ENCODE measurements at regions not wholly inside any gene's neighbourhood (a gene's known extent, or its start where the extent isn't known, plus 50 kb on each side); places are given as distances from the start of the nearest gene placed in this dataset.

GRCh38 chr4:36737691-36738090, 456.3 kb downstream of the DTHD1 start:
- no peaks in the 10 kb centered on the region for H3K9me3 ChIP-seq (ENCODE audit: control insufficient read depth, low read length)
- no peaks in the 10 kb centered on the region for H3K27me3 ChIP-seq (replicated peaks; ENCODE audit: control insufficient read depth, insufficient read depth, low read length, poor library complexity, severe bottlenecking)
- H3K4me3 ChIP-seq (ENCODE audit: insufficient read depth, low read depth, low read length, poor library complexity, severe bottlenecking): no peak overlapping the region
- no peak overlapping the region for H3K27ac ChIP-seq (ENCODE audit: insufficient read depth, low read length, poor library complexity, severe bottlenecking)
- no peak for DNase-seq
- no peaks in the 10 kb centered on the region for H3K36me3 ChIP-seq (ENCODE audit: control insufficient read depth, insufficient read depth, low read length)
- H3K4me1 ChIP-seq (ENCODE audit: control insufficient read depth, insufficient read depth, low read length, poor library complexity, severe bottlenecking): no peaks in the 10 kb centered on the region

- H3K27ac ChIP-seq (ENCODE audit: insufficient read depth, low read length, poor library complexity, severe bottlenecking): no peak overlapping the region
- no peak overlapping the region for H3K4me3 ChIP-seq (ENCODE audit: insufficient read depth, low read depth, low read length, poor library complexity, severe bottlenecking)
- H3K36me3 ChIP-seq (ENCODE audit: control insufficient read depth, insufficient read depth, low read length): no peaks in the 10 kb centered on the region
- no peaks in the 10 kb centered on the region for H3K27me3 ChIP-seq (replicated peaks; ENCODE audit: control insufficient read depth, insufficient read depth, low read length, poor library complexity, severe bottlenecking)
- H3K4me1 ChIP-seq (ENCODE audit: control insufficient read depth, insufficient read depth, low read length, poor library complexity, severe bottlenecking): no peaks in the 10 kb centered on the region
- no peaks in the 10 kb centered on the region for H3K9me3 ChIP-seq (ENCODE audit: control insufficient read depth, low read length)
- no peak for DNase-seq
Observed at GRCh38 chr4:36740796-36741310, 459.4 kb downstream of the DTHD1 start.

- no peaks in the 10 kb centered on the region for H3K36me3 ChIP-seq (ENCODE audit: control insufficient read depth, insufficient read depth, low read length)
- H3K27me3 ChIP-seq (replicated peaks; ENCODE audit: control insufficient read depth, insufficient read depth, low read length, poor library complexity, severe bottlenecking): no peaks in the 10 kb centered on the region
- no peak overlapping the region for H3K4me3 ChIP-seq (ENCODE audit: insufficient read depth, low read depth, low read length, poor library complexity, severe bottlenecking)
- no peak for DNase-seq
- H3K9me3 ChIP-seq (ENCODE audit: control insufficient read depth, low read length): no peaks in the 10 kb centered on the region
- no peak overlapping the region for H3K27ac ChIP-seq (ENCODE audit: insufficient read depth, low read length, poor library complexity, severe bottlenecking)
- H3K4me1 ChIP-seq (ENCODE audit: control insufficient read depth, insufficient read depth, low read length, poor library complexity, severe bottlenecking): no peaks in the 10 kb centered on the region
Observed at GRCh38 chr4:36747277-36748129, 466.1 kb downstream of the DTHD1 start.

- no peaks in the 10 kb centered on the region for H3K36me3 ChIP-seq (ENCODE audit: control insufficient read depth, insufficient read depth, low read length)
- H3K4me3 ChIP-seq (ENCODE audit: insufficient read depth, low read depth, low read length, poor library complexity, severe bottlenecking): no peak overlapping the region
- H3K27ac ChIP-seq (ENCODE audit: insufficient read depth, low read length, poor library complexity, severe bottlenecking): no peak overlapping the region
- H3K27me3 ChIP-seq (replicated peaks; ENCODE audit: control insufficient read depth, insufficient read depth, low read length, poor library complexity, severe bottlenecking): no peaks in the 10 kb centered on the region
- H3K4me1 ChIP-seq (ENCODE audit: control insufficient read depth, insufficient read depth, low read length, poor library complexity, severe bottlenecking): no peaks in the 10 kb centered on the region
- no peak for DNase-seq
- no peaks in the 10 kb centered on the region for H3K9me3 ChIP-seq (ENCODE audit: control insufficient read depth, low read length)
Observed at GRCh38 chr4:36753048-36753447, 471.6 kb downstream of the DTHD1 start.

- Histone ChIP-seq H3K36me3 (ENCODE audit: control insufficient read depth, insufficient read depth, low read length) (no peaks in the 10 kb centered on the region), H3K27me3 (replicated peaks; ENCODE audit: control insufficient read depth, insufficient read depth, low read length, poor library complexity, severe bottlenecking) (no peaks in the 10 kb centered on the region), H3K4me3 (ENCODE audit: insufficient read depth, low read depth, low read length, poor library complexity, severe bottlenecking) (no peak overlapping the region), H3K4me1 (ENCODE audit: control insufficient read depth, insufficient read depth, low read length, poor library complexity, severe bottlenecking) (no peaks in the 10 kb centered on the region), H3K27ac (ENCODE audit: insufficient read depth, low read length, poor library complexity, severe bottlenecking) (no peak overlapping the region), H3K9me3 (ENCODE audit: control insufficient read depth, low read length) (no peaks in the 10 kb centered on the region)
- no peak for DNase-seq
Observed at GRCh38 chr4:36757580-36758311, 476.3 kb downstream of the DTHD1 start.

GRCh38 chr4:36758312-36759178, 477.1 kb downstream of the DTHD1 start:
- DNase-seq: no peak
- Histone ChIP-seq H3K27ac (ENCODE audit: insufficient read depth, low read length, poor library complexity, severe bottlenecking) (no peak overlapping the region), H3K4me3 (ENCODE audit: insufficient read depth, low read depth, low read length, poor library complexity, severe bottlenecking) (no peak overlapping the region), H3K27me3 (replicated peaks; ENCODE audit: control insufficient read depth, insufficient read depth, low read length, poor library complexity, severe bottlenecking) (no peaks in the 10 kb centered on the region), H3K9me3 (ENCODE audit: control insufficient read depth, low read length) (no peaks in the 10 kb centered on the region), H3K4me1 (ENCODE audit: control insufficient read depth, insufficient read depth, low read length, poor library complexity, severe bottlenecking) (no peaks in the 10 kb centered on the region), H3K36me3 (ENCODE audit: control insufficient read depth, insufficient read depth, low read length) (no peaks in the 10 kb centered on the region)

- H3K9me3 ChIP-seq (ENCODE audit: control insufficient read depth, low read length): no peaks in the 10 kb centered on the region
- DNase-seq: no peak
- H3K4me1 ChIP-seq (ENCODE audit: control insufficient read depth, insufficient read depth, low read length, poor library complexity, severe bottlenecking): no peaks in the 10 kb centered on the region
- H3K27me3 ChIP-seq (replicated peaks; ENCODE audit: control insufficient read depth, insufficient read depth, low read length, poor library complexity, severe bottlenecking): no peaks in the 10 kb centered on the region
- no peaks in the 10 kb centered on the region for H3K36me3 ChIP-seq (ENCODE audit: control insufficient read depth, insufficient read depth, low read length)
- no peak overlapping the region for H3K4me3 ChIP-seq (ENCODE audit: insufficient read depth, low read depth, low read length, poor library complexity, severe bottlenecking)
- H3K27ac ChIP-seq (ENCODE audit: insufficient read depth, low read length, poor library complexity, severe bottlenecking): no peak overlapping the region
Observed at GRCh38 chr4:36761607-36762006, 480.2 kb downstream of the DTHD1 start.

- no peak for DNase-seq
- Histone ChIP-seq H3K4me3 (ENCODE audit: insufficient read depth, low read depth, low read length, poor library complexity, severe bottlenecking) (no peak overlapping the region), H3K27me3 (replicated peaks; ENCODE audit: control insufficient read depth, insufficient read depth, low read length, poor library complexity, severe bottlenecking) (no peaks in the 10 kb centered on the region), H3K36me3 (ENCODE audit: control insufficient read depth, insufficient read depth, low read length) (no peaks in the 10 kb centered on the region), H3K9me3 (ENCODE audit: control insufficient read depth, low read length) (no peaks in the 10 kb centered on the region), H3K4me1 (ENCODE audit: control insufficient read depth, insufficient read depth, low read length, poor library complexity, severe bottlenecking) (no peaks in the 10 kb centered on the region), H3K27ac (ENCODE audit: insufficient read depth, low read length, poor library complexity, severe bottlenecking) (no peak overlapping the region)
Observed at GRCh38 chr4:36763814-36764213, 480.7 kb upstream of the NWD2 start.

- Histone ChIP-seq H3K36me3 (ENCODE audit: control insufficient read depth, insufficient read depth, low read length) (no peaks in the 10 kb centered on the region), H3K9me3 (ENCODE audit: control insufficient read depth, low read length) (no peaks in the 10 kb centered on the region), H3K4me3 (ENCODE audit: insufficient read depth, low read depth, low read length, poor library complexity, severe bottlenecking) (no peak overlapping the region), H3K27ac (ENCODE audit: insufficient read depth, low read length, poor library complexity, severe bottlenecking) (no peak overlapping the region), H3K4me1 (ENCODE audit: control insufficient read depth, insufficient read depth, low read length, poor library complexity, severe bottlenecking) (no peaks in the 10 kb centered on the region), H3K27me3 (replicated peaks; ENCODE audit: control insufficient read depth, insufficient read depth, low read length, poor library complexity, severe bottlenecking) (no peaks in the 10 kb centered on the region)
- DNase-seq: no peak
Observed at GRCh38 chr4:36767596-36767995, 476.9 kb upstream of the NWD2 start.
